ENCODE measurements at regions not wholly inside any gene's neighbourhood (a gene's known extent, or its start where the extent isn't known, plus 50 kb on each side); places are given as distances from the start of the nearest gene placed in this dataset.

DNA sequence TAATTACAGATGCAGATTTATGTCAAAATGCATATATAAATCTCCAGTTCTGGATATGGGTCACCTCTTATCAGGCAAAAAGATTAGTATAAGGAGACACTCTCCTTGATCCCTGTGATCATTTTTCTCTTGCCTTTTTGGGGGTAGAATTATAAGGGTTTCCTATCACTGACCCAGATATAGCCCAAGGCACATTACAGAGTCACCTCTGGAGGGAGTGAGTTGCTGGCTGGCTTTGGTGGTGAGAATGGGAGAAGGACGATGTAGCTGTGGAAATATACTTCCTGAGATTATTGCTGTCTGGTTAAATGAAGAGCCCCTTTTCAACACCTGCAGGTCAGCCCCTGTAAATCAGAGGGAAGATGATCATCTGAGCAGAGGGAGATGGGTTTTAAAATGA is 418.7 kb downstream of the MTX2 start:
- no peak for DNase-seq

DNA sequence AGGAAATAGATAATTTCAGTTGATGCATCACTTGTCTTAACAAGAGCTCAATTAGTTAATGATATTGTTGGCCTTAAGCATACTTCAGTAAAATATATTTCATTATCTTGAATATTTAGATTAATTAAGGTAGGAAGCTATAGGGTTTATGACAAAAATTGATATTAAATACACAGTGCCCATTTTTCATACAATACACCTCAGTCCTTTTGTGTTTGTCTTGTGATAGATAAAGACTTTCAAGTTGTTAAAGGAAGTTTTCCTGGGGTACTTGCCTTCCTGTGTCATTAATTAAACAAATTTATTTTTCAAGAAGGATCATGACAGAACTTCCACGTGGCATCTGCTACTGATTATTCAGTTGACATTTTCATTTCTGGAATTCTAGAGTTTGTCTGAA is 420.5 kb downstream of the MTX2 start:
- no peak for DNase-seq

DNA sequence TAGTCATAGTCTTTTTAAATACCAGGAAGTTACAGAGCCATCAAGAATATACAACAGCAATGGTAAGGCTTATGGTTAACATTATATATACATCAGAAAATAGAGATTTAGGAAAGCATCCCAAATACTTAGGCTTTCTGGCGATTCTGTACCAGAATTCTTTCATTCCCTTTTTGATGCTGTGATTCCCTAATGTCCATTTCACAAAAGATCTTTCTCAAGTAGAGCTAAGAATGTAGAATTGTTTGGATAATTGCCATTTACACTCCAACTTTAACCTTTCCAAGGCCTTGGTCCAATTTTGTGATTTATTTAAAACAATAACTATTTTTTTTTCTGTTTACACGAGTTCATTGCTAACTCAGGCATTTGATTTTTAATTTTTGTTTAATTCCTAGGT is 422.2 kb downstream of the MTX2 start:
- no peak for DNase-seq

DNA sequence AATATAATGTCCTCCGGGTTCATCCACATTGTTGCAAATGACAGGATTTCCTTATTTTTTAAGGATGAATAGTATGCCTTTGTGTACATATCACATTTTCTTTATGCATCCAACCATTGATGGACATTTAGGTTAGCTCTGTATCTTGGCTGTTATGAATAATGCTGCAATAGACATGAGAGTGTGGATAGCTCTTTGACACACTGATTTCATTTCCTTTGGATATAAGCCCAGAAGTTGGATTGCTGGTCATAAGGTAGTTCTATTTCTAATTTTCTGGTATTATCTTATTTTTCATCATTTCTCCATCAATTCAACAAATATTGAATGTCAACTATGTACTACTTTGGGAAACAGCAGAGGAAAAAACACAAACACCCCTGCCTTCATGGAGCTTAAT is 423.3 kb downstream of the MTX2 start:
- no peak for DNase-seq

DNA sequence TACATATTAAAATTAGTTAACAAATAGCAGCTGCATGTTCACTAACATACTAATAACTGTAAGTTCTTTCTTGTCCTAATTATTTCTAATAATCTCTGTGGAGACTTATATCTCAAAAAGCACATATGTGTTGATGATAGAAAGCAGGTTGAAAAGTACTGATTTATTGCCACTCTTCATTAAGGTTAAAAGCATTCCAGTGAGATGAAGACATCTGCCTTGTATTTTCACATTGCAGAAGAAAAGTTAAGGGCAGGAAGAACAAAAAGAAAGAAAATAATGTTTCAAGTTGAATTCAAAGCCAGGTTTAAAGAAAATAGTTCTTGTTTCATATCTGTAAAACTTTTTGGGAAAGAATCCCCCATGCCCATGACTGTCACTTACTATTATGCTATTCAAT is 429.9 kb downstream of the MTX2 start:
- no peak for DNase-seq

DNA sequence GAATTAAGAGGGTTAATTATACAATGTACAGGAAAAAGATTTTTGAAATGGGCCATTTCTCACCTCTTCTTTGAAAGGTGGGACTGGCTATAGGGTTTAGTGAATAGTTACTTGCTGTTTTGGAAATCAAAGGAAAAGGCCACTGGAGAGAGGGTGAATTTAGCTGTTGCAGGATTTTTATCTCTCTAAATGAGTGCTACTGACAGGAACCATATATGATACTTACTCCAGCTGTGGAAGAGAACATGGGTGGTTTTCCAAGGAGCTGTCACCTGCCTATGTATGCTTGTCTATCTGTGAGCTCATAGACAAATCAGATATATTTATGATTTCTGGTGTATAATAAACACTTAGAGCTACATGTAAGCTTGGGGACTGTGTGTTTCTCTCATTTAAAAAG is 430.4 kb downstream of the MTX2 start:
- no peak for DNase-seq

DNA sequence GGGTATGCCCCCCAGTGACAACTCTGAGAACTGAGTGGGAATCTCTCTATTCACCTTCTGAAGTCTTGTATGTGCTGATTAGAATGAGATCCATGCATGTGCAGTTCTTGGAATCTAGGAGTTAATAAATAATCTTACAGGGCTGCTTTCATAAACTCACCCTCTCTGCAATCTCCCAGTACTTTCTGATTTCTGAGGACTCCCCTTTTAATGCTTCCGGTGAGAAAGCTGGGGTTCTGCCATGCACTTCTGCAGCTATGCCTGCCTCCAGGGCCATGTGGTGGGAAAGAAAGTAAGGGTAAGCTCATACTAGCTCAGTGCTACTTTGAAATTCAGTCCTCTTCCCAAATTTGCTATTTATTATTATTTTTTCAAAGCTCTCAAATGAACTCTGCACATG is 432.9 kb downstream of the MTX2 start:
- DNase-seq, result no peak

DNA sequence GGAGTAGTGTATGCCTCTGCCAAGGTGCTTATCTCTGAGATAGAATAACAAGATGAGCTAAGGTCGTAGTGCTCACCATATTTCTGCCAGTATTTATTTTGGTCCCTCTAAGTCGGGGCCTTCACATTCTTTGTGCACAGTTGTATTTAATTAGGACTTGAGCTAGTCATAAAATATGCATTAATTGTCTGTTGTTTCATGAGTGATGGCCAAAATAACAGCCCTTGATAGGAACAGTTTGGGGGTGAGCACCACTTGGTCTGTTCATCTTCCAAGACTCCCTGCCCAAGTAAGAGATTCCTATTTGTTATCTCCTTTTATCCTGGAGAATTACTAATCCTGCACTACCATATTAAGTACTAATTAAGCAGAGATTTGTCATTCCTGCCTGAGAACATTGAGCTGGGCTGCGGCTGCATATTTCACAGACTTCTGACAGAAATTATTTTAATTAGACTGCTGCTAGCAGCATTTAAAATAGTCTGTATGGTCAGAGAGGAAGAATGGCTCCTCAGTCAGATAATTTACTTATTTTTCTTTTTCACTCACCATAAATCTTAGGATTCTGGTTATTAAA is 435.1 kb downstream of the MTX2 start:
- no peak for DNase-seq

DNA sequence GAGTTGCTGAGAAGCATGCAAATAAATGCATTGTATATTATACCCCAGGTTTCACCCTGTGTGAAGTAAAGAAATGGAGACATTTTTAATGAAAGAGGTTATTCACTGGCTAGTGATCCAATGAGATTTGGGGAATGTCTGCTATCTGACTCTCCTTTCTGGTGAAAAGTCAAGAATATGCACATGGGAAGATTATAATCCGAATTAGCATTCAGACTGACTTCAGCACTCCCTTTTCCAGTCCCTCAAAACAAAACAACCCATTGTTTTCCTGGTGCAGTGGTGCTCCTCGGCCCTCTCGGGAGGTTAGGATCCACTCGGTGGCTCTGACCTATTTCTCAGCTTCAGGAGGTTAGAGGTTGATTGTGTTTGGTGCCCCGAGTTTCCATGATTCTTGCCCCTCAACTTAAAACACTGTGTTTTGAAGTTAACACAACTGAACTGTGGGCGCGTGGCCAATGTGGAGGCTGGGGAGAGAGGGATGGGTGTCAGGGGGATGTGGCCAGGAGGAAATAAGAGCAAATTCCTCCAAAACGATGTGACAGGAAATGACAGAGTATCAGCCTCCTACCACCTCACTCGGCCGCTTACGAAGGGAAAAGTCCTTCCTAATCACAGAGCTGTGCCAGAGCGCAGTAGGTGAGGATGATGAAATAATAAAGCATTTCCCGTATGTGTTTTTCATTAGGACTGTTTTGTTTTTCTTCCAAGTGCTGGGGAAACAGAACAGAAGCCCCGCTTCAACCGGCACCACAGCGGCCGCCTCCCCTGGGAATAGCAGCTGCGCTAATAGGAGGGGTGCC is 440.1 kb downstream of the MTX2 start:
- DNase-seq, result no peak

DNA sequence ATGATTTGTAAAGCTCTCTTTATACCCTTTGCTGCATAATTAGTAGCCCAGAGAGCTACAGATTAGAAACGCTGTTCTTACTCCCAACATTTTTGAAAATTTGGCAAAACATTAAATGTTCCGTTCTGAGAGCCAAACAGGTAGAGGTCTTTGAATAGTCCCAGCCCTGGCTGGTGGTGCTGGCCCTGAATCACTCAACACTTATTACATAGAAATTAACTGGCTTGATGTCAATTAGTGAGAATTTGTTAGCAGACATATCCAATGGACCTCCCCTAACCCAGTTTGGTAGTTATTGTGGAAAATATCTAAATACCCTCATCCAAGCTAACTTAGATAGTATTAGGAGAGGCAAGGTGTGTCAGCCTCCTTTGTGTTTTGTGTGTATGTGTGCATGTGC is 440.7 kb downstream of the MTX2 start:
- DNase-seq, result no peak

DNA sequence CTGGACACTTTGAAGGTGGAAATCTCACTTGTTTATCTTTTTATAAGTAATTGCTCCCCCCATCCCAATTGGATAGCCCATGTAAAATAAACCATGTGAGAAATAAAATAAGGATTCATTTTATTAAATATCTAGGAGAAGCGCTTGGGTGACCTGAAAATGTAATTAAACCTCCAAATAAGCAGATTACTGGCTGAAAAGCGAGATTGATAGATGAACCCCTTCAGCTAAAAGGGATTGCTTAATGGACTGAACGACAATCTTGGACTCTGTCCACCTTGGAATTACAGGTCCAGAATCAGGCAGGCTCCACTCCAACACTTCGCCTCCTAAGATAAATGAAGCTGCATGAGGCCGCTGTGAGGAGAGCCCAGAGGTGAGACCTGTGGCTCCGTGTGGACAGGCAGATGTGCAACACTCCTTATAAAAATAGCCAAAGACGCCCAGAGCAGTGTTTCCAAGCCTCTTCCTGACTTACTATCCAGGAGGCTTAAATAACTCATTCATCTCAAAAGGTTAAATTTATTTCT is 441.5 kb downstream of the MTX2 start:
- DNase-seq, result no peak

DNA sequence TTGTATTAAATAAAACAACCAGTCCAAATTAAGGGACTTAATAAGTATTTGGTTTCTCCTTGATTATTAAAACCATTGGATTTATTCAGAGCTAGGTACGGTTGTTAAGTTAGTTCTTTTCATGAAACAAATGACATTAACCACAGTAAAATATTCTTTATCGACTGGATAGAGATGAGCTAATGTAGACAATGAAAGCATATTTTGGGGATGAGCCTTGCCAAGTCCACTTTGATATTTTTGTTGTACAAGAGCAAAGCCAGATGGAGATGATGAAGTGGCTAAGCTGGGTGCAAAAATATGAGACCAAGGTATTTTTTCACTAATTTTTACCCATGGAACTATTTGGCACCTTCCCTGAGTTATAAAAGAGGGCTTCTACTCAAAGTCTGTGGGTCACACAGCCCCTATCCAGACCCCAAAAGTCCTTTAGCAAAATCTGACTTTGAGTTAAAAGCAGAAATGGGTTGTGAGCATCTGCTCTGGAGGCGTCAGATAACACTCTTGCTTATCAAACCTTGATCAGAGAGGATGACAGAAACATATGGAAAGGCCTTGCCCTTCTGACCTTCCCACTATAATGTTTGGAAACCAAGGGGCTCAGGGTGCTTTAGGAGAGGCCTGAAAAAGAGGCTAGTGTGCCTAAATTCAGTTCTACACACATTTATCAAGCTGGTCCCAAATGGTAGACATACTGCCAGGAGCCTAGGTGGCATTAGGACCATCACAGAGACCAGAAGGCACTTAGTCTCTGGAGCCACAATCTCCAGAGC is 456.8 kb downstream of the MTX2 start:
- DNase-seq, result no peak

DNA sequence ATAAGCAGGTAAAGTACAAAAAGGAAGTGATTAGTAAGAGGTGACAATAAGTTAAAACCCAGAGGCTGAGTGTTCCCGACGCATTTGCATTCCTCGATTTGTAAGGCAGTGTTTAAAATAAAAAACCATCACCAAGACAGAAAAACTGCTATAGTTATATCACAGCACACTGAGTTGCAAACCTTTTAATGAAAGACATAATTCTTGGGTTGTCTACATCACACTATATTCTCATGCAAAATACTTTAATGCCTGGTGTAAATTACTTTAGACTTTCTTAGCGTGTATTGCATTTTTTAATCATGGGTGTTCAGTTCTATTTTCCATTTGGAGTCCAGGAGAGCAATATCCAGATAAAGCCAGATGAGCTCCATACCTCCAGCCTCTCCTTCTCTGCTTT is 458.5 kb downstream of the MTX2 start:
- DNase-seq, result no peak

DNA sequence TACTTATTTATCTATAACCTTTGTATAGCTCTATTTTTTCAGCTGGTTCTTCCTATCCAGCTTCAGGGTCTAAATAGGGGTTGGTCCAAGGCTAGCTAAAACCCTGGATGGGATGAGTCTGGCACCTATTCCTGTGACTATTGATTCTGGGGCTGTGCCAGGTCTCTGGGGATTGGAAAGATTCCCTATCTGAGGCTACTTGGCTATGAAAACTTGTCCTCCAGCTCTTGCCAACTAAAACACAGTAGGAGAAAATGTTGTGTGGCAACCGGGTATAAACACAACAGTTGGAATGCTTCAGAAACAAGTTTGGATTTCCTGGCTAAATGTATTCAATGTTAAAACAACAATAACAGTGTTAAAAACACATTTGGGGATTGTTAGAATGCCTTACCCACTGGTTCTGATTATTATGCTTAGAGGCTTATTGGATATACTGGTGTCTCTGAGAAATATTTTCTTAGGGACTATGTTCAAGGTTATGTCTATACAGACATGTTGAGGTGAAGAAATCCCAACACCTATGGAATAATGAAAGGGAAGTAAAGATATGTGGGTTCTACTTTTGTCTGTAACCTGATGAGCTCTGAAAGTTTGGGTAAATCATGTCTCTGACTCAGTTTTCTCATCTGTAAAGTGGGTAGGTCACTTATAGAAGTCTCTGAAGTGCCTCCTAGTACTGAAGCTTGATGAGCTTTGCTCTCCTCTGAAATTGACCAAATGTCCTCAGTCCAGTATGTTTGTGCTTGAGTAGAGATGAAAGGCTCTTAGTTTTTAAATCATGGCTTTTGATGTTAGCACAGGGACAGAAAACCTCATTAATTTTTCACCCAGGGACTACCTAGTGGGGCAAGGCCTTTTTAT is 460.7 kb downstream of the MTX2 start:
- no peak for DNase-seq

DNA sequence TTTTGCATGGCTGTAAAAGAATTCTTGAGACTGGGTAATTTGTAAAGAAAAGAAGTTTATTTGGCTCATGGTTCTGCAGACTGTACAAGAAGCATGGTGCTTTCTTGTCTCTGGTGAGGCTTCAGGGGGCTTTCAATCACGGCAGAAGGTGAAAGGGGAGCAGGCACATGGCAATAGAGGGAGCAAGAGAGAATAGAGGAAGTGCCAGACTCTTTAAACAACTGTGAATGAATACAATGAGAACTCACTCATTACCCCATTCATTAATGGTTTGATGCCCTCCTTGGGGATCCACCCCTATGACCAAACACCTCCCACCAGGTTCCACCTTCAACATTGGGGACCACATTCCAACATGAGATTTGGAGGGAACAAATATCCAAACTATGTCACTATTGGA is 463.5 kb downstream of the MTX2 start:
- no peak for DNase-seq

DNA sequence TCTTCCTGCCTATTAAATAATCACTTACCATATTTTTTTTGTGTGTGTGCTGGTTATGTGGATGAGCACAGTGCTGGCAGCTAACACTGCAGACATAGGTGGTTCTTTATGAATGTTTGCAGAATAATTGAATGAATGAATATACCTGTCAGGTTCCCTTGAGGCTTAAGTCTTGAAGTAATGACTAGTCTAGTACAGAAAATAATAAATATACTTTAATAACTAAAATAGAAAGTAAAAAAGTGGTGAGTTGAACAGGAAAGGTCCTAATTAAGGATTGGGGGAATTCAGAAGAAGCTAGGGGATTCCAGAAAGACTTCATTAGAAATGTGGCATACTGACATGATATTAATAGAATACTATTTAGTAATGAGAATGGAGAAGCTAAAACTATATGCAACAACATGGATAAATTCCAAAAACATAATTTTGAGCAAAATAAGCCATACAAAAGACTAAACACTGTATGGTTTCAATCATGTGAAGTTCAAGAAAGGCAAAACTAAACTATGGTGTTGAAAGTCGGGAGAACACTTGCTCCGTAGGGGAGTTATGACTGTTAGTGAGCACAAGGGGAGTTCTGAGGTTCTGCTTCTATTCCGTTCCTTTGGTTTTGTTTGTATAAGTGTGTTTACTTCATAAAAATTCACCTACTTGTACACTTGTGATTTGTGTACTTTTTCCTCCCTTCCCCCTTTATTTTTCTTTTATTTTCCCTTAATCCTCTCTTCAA is 464.6 kb downstream of the MTX2 start:
- DNase-seq, result no peak

DNA sequence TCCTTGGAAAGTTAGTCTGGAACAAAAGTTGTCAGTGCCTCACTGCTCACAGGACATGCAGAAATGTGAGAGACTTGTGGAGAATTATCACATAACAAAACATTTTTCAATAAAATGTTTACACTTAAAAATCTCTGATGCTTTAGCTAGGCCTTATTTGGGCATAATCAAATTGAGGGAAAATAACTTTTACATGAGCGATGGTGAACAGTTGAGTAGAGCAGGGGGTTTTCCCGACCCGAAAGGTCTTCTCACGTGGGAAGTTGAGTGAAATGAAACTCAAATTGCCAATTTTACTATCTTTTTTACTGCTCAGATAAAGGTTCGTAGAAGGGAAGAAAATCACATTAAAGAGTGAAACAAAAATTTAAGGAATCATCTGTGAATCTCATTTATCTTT is 465.6 kb downstream of the MTX2 start:
- no peak for DNase-seq

DNA sequence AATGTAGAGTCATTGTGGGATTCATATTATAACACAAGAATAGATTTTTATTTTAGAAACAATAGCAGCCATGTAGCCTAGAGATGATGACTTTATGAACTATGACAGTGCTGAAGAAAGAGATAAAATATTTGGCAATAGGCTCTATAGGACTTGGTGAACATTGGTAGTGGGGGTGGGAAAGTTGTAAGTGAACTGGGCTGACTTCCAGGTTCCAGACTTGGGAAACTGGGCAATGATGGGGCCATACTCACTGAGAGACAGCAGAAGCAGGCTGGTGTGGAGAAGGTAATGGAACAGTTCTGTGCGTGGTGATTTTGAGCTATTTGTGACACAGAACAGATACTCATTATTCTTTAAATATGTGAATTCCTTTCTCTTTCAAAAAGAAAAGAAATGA is 470.3 kb upstream of the HNRNPA3 start:
- DNase-seq, result no peak

DNA sequence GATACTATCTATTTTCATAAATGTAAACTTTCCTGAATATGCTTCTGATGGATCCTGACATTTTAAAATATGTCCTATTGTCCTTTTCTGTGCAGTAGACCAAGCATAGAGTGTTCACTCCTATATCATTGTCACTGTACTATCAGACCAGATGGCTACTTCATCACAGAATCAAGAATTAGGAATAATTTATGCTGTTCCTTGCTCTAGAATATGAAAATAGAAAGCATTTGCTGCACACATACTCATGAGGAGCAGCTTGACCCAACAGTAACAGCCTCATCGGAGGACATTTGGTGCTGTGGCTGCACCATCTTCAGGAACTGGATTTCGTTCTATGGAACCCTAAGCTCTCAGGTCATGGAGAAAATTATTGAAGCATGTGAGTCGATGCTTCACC is 468.9 kb upstream of the HNRNPA3 start:
- DNase-seq, result no peak

DNA sequence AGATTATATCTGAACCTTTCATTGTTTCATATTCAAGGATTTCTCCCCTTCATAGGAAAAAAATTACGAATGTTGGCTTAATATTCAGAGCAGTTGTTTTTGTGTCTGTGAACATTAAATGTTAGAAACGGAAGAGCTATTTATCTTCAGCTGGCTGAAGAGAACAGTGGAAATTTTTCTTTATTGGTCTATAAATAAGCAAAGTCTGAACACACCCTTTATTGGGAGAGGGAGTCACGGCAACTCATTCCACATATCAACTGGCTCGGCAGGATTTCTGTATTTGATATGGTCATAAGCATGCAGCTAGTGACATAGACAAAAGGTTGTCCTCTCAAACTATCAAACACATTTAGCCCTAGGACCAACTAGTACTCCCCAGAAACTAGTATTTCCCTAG is 468.4 kb upstream of the HNRNPA3 start:
- no peak for DNase-seq

DNA sequence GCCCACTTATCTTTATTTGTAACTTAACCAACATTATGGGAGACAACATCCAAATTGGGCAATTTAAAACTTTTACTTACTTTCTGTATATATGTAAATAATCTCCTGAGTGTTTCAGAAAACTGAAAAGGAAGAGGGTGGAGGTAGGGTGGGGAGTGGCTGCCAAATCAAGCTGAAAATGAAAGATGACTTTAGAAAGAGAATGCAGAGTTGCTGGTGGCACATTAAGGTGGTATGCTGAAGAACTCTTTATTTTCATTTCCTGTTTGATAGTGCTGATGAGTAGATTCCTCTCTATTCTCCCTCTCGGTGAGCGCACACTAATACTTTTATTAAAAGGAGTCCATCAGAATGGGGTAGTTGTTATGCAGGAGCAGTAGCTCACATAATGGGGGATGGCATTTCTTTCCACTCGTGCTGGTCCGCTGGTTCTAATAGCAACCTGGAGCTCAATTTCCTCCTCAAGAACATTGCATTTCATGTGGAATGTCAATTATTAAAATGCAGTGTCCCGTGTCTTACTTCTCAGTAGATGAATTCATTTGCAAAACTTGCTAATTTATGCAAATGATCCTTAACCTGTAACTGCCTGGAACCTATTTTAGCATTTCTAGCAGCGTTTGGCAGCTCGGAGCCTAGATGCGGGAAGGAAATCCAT is 466.9 kb upstream of the HNRNPA3 start:
- no peak for DNase-seq

DNA sequence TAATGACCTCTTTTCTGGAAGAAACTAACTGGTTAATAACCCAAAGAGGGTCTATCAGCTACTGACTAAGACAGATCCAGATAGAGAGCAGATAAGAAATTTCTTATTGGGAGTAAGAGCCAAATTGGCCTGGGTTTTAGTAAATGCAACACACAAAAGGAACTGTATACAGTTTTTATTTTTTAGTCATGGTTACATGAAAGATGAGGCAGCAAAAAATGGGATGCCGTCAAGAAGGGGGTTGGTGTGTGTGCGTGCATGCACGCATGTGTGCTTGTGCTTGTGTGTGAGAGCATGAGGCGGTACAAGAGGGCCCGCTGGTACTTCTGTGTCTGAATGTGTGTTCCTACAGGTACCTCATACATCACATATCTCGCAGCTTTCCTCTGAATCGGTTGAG is 466.2 kb upstream of the HNRNPA3 start:
- no peak for DNase-seq

Data from bone marrow (tissue), 2 donors.